Body of pancreas (tissue), 4 donors: ENCODE measurements at regions not wholly inside any gene's neighbourhood (a gene's known extent, or its start where the extent isn't known, plus 50 kb on each side); places are given as distances from the start of the nearest gene placed in this dataset.

Source experiments
- CTCF ChIP-seq, 7 experiments: fragments of 450-650 bp in 4 of 7; fragments of 200-600 bp in 3 of 7; sonication (generic) in 3 of 7; IDR thresholded peaks; one replicate each; pipeline ENCODE4 v1.5.1; 2016 to 2019; ENCODE audit warnings: antibody characterized with exemption in 7 of 7
- POLR2A ChIP-seq, 3 donors: fragments of 450-650 bp; IDR thresholded peaks; one replicate each; pipeline ENCODE4 v1.6.1; 2016; ENCODE audit warnings: antibody characterized with exemption in 3 of 3, mild to moderate bottlenecking in 2 of 3

- TF ChIP-seq CTCF (IDR thresholded peaks at IDR 0.05): no peak
- no peak for TF ChIP-seq POLR2A (IDR thresholded peaks at IDR 0.05)
Measured at GRCh38 chr17:77385750-77386501, 245.2 kb downstream of the SEC14L1 start.
